ENCODE measurements at regions not wholly inside any gene's neighbourhood (a gene's known extent, or its start where the extent isn't known, plus 50 kb on each side); places are given as distances from the start of the nearest gene placed in this dataset.
"Not testable (repeated sequence)": the region's sequence is repeated elsewhere in the genome, so short reads cannot be mapped to it uniquely, and the experiment has no call there.

DNA sequence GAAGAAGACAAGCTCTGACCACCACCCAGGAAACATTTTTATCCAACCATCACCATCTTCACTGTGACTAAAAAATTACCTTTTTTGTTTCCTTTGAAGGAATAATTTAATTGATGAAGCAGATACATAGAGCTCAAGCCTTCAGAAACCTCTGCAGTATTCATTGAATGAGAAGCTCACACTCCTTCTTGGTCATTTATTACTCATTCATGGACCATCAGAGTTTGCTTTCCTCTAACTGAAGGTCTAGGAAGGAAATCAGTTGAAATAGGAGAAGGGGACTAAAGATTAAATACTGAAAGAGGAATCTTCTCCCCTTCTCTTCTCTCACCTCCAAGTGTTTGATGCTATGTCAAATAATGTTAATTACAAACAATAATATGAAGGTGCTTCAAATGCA, 290.6 kb upstream of the KLF3 start:
- DNase-seq (ENCODE audit: low read depth in 1 of 2, low spot score in 1 of 2), result no peak

DNA sequence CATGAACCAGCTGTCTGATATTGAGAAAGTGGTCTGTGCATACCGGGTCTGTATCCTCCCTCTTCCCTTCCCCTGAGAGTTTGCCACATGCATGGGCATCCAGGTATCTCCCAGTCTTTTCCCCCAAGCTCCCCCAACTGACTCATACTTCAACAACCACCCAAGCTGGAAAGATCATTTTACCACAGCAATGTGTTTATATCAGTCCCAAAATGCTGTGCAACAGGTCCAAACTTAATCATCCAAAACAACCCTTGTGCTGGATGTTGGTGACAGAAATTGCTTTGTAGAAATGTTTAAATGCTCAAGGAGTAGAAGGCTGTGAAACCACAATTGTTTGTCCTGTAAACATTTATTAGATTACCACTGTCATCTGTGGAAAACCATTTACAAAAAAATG, 286.8 kb upstream of the KLF3 start:
- DNase-seq (ENCODE audit: low read depth in 1 of 2, low spot score in 1 of 2), result no peak

DNA sequence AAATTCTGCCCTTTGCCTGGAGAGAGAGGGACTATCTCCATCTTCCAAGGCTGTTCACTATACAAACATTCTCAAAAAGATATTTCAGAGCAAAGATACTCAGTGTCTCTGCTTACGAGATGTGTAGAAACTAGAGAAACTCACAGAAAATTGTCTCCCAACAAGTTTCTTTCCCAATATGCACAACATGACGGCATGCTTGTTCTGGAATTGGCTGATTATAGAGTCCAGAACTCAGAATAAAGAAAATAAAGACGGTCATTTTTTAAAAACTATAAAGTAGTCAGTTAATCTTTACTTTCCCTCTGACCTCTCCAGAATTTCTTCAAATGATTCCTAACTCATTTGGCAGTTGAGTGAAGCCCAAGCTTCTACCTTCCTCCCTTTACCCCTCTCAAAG, 285.5 kb upstream of the KLF3 start:
- DNase-seq (ENCODE audit: low read depth in 1 of 2, low spot score in 1 of 2), result no peak

GRCh38 chr4:38381788-38382187, 282.2 kb upstream of the KLF3 start:
- DNase-seq (ENCODE audit: low read depth in 1 of 2, low spot score in 1 of 2), result no peak

DNA sequence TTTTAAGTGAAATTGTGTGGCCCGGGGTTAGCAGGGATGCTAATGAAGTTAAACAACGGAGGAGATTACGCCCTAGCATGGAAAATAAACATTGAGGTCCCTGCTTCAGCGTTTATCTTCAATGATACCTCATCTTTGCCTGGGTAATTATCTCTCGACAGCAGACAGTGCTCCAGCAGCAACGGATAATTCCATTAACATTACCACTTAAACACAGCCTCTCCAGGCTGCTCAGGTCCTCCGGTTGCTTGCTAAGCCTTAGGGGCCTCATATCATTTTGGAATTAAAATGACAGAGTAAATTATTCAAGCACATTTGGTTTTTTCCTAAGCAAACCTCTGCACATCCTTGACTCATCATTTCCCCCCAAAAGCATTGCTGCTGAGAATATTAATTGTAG, 281.5 kb upstream of the KLF3 start:
- no peak for DNase-seq (ENCODE audit: low read depth in 1 of 2, low spot score in 1 of 2)

GRCh38 chr4:38383646-38384121, 280.3 kb upstream of the KLF3 start:
- DNase-seq (ENCODE audit: low read depth in 1 of 2, low spot score in 1 of 2), result no peak

DNA sequence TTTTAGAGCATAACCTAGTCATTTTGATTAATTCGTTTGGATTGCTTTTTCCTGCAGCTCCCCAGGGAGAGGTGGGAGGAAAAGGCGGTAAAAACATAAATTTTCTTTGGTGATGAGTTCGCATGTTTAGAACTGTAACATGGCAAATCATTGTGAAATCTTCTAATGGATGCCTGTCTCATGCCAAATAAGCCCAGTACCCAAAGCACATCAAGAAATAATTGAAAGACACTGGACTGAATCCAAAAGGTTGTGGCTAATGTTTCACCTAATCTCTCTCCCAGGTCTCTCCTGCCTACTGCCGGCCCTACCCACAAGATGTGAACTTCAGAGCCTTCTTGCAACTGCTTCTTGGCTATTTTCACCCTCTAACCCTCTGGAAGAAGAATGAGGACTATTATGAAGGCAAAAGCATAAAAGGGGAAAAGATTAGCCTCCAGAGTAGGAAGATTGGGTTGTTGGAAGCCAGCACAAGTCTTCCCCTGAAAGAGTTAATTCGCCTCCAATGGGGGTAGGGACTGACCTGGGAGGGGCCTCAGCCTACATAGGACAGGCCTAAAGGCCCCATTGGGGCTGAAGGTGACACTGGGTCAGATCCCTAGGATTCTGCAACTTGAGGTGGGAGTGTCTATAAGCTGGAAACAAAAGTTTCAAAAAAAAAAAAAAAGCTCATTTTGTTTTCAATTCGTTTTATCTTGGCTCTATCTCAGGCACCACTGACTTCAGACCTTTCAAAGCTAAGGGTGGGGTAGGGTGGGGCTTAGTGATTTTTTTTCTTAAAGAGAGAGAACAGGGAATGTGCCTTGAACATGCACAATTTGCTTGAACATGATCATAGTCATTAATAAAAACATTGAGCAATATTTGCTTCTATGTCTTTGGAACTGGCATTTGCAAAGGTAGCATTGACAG, 278.6 kb upstream of the KLF3 start:
- no peak for DNase-seq (ENCODE audit: low read depth in 1 of 2, low spot score in 1 of 2)

DNA sequence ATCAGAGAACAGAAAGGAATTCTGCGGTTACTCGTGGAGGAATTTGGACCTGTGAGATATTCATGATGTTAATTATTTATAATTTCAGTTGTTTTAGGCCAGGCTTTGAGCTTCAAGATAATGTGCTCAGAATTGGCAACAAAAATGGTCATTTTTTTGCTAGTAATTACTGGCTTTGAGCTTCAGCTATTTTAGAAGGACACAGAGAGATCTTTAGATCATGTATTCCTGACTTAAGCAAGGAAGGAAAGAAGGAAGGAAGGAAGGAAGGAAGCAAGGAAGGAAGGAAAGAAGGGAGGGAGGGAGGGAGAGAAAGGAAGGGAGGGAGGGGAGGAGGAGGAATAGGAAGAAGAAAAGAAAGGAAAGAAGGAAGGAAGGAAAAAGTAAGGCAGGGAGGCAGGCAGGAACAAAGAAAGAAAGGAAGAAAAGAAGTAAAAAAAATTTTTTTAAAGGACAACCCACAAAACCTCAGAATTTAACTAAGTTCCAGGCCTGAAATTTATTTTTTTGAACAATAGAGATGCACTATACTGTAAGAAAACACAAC, 277.9 kb upstream of the KLF3 start:
- DNase-seq (ENCODE audit: low read depth in 1 of 2, low spot score in 1 of 2), result no peak

DNA sequence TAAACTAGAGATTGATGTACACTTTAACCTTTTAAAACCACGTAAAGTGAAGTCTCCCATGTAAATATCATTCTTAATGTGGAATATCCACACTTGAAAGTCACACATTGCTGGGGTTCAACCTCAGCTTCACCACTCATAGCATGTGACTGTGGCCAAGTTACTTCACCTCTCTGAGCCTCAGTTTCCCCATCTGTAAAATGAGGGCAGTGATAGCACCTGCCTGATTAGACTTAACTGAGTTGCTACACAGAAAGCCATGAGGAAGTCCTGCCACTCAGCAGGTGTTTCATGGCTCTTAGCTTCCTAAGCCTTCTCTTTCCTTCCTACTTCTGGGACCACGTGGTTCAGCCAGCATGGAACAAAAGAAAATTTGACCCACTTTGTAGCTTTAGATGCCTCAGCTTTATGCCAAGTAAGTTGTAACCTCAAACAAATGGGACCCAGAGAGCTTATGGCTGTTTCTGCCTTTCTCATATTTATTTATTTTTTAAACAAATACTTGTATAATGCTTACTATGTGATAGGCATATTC, 277.3 kb upstream of the KLF3 start:
- no peak for DNase-seq (ENCODE audit: low read depth in 1 of 2, low spot score in 1 of 2)

DNA sequence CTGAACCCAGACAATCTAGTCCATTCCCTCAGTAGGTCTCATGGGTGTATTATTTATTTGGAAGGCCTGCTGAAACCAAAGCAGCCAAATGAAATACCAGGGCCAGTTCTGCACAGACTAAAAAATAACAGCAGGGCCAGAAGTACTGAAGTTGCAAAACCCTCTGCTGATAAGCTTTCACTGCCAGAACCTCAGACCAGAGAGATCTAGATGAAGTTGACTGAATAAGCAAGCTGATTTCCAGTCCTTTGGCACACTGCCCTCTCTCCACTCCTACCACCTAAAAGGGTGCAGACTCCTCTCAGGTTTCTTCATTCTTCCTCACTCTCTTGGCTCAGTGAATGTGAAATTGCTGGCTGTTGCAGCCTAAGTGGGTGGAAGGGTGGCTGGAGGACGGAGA, 276.7 kb upstream of the KLF3 start:
- no peak for DNase-seq (ENCODE audit: low read depth in 1 of 2, low spot score in 1 of 2)

GRCh38 chr4:38387819-38388218, 276.2 kb upstream of the KLF3 start:
- DNase-seq (ENCODE audit: low read depth in 1 of 2, low spot score in 1 of 2), result no peak

- not testable (repeated sequence) for DNase-seq (ENCODE audit: low read depth in 1 of 2, low spot score in 1 of 2)
These were observed 275.1 kb upstream of the KLF3 start for GRCh38 chr4:38388907-38389306.

DNA sequence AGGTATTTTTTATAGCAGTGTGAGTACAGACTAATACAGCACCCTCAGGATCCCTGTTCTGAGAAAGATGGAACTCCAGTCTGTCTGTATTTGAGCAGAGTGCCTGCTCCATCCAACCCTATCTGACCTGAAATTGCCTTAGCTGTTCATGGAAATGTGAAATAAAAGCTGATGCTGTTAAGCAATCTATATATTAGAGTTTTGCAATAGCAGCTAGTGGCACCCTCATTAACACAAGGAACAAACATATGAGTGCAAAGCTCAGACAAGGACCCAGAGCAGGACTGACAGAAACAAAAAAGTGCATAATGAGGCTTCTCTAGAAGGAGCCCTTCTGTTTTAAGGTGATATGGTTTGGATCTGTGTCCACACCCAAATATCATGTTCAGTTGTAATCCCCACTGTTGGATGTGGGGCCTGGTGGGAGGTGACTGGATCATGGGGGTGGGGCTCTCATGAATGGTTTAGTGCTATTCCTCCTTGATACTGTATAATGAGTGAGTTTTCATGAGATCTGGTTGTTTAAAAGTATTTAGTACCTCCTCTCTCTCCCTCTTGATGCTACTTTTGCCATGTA, 272.9 kb upstream of the KLF3 start:
- no peak for DNase-seq (ENCODE audit: low read depth in 1 of 2, low spot score in 1 of 2)

- DNase-seq (ENCODE audit: low read depth in 1 of 2, low spot score in 1 of 2), result no peak
These were observed 271.7 kb upstream of the KLF3 start for GRCh38 chr4:38392223-38392855.

- DNase-seq (ENCODE audit: low read depth in 1 of 2, low spot score in 1 of 2), result no peak
These were observed 267.9 kb upstream of the KLF3 start for GRCh38 chr4:38396091-38396490.

GRCh38 chr4:38396845-38397547, 267.0 kb upstream of the KLF3 start:
- no peak for DNase-seq (ENCODE audit: low read depth in 1 of 2, low spot score in 1 of 2)

DNA sequence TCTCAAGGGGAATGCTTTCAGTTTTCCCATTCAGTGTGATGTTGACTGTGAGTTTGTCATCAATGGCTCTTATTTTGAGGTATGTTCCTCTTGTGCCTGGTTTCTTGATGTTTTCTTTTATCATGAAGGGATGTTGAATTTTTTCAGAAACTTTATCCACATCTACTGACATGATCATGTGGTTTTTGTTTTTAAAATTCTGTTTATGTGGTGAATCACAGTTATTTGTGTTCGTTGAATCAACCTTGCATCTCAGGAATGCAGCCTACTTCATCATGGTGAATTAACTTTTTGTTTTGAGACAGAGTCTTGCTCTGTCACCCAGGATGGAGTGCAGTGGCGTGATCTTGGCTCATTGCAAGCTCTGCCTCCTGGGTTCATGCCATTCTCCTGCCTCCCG, 263.1 kb upstream of the KLF3 start:
- no peak for DNase-seq (ENCODE audit: low read depth in 1 of 2, low spot score in 1 of 2)

- DNase-seq (ENCODE audit: low read depth in 1 of 2, low spot score in 1 of 2), result no peak
These were observed 257.8 kb upstream of the KLF3 start for GRCh38 chr4:38406243-38406642.

DNA sequence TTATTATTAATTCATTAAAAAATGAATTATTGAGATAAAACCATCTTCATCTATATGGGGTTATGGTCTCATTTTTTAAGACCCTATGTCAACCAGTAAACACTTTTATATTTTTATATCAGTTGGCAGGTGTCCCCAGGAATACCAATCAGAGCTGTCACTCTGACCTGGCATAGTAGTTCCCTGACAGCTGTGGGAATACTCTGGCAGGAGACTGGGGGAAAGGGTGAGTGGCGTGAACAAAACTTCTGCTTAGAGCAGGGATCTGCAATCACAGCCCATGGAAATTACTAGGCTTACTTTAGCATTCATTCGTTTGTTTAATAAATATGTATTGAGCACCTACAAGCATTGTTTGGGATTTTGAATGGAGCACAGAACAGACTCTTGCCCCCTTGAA, 254.1 kb upstream of the KLF3 start:
- DNase-seq (ENCODE audit: low read depth in 1 of 2, low spot score in 1 of 2), result no peak

DNA sequence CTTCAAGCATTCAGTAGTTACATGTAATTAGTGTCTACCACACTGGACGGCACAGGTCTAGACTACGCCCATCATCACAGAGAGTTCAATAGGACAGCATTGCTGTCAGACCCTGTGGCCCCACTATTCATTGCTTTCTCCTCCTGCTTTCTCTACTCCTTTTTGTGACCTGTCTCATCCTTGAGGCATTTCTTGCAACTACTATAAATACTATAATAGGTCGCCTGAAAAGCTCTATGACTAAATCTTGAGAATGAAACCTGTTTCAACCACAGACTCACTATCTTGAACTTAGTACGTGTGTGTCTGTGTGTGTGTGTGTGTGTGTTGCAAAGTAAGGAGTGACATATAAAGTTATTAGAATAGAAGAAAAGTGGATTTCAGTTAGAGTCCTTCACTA, 252.9 kb upstream of the KLF3 start:
- DNase-seq (ENCODE audit: low read depth in 1 of 2, low spot score in 1 of 2), result no peak

- no peak for DNase-seq (ENCODE audit: low read depth in 1 of 2, low spot score in 1 of 2)
These were observed 251.9 kb upstream of the KLF3 start for GRCh38 chr4:38411981-38412536.
